Astrocyte (in vitro differentiated cells and primary cell): ENCODE measurements at regions not wholly inside any gene's neighbourhood (a gene's known extent, or its start where the extent isn't known, plus 50 kb on each side); places are given as distances from the start of the nearest gene placed in this dataset.

Experiments used
- CTCF ChIP-seq: IDR thresholded peaks from 2 replicates; pipeline ENCODE4 v1.5.1; 2011; ENCODE audit warnings: low read depth, mild to moderate bottlenecking, inconsistent platforms, low read length, moderate library complexity; ENCODE audit not compliant: insufficient read depth
- EZH2 ChIP-seq: IDR thresholded peaks from 2 replicates; pipeline ENCODE4 v1.6.1; 2012; ENCODE audit warnings: mild to moderate bottlenecking, low read length, inconsistent platforms; ENCODE audit not compliant: insufficient read depth

DNA sequence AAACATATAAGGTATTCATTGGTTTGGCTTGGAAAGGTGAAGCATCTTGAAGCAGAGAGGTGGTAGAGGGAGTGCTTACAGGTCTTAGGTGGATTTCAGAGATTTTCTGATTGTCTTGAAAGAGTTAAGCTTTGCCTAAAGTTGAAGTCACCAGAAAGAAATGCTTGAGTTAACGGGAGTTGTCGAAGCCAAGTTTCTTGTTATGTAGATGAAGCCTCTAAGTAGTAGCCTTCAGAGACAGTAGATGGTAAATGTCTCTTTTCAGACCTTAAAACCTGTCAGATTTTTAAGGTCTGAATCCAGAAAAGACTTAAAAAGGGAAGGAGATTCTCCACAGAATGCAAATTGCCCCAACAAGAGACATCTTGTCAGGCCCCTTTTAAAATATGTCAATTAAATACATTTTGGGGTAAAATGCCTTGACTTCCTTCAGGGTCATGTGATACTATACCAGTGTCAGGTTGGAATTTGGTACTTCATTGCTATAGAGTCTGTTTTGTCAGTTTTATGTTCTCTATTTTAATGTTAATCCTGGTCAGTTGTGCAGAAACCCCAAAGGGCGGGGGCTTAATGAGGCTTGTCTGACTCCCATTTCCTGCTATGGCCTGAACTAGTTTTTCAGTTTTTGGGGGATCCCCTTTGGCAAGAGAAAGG is 81.0 kb downstream of the PCDH18 start:
- TF ChIP-seq CTCF (no peak), EZH2 (no peak)
